ENCODE measurements at regions not wholly inside any gene's neighbourhood (a gene's known extent, or its start where the extent isn't known, plus 50 kb on each side); places are given as distances from the start of the nearest gene placed in this dataset.

DNA sequence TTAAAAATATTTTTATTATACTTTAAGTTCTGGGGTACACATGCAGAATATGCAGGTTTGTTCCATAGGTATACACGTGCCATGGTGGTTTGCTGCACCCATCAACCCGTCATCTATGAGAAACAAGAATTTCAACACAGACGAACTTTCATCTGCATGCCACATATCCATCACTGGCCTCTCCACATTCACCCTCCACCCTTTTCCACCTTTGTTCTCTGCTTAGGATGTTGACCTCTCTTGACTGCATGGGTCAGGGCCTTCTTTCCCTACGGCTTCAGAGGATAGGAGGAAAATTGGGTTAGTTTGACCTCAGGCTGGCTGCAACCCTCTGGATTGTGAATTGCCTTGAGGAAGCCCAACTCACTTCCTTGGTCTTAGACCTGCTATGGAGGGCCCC is 260.9 kb downstream of the MREG start:
- TF ChIP-seq, protein P1, sequence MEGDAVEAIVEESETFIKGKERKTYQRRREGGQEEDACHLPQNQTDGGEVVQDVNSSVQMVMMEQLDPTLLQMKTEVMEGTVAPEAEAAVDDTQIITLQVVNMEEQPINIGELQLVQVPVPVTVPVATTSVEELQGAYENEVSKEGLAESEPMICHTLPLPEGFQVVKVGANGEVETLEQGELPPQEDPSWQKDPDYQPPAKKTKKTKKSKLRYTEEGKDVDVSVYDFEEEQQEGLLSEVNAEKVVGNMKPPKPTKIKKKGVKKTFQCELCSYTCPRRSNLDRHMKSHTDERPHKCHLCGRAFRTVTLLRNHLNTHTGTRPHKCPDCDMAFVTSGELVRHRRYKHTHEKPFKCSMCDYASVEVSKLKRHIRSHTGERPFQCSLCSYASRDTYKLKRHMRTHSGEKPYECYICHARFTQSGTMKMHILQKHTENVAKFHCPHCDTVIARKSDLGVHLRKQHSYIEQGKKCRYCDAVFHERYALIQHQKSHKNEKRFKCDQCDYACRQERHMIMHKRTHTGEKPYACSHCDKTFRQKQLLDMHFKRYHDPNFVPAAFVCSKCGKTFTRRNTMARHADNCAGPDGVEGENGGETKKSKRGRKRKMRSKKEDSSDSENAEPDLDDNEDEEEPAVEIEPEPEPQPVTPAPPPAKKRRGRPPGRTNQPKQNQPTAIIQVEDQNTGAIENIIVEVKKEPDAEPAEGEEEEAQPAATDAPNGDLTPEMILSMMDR (IDR thresholded peaks at IDR 0.05; ENCODE audit: insufficient read depth, low read length) = no peak
- TF ChIP-seq, protein P2, sequence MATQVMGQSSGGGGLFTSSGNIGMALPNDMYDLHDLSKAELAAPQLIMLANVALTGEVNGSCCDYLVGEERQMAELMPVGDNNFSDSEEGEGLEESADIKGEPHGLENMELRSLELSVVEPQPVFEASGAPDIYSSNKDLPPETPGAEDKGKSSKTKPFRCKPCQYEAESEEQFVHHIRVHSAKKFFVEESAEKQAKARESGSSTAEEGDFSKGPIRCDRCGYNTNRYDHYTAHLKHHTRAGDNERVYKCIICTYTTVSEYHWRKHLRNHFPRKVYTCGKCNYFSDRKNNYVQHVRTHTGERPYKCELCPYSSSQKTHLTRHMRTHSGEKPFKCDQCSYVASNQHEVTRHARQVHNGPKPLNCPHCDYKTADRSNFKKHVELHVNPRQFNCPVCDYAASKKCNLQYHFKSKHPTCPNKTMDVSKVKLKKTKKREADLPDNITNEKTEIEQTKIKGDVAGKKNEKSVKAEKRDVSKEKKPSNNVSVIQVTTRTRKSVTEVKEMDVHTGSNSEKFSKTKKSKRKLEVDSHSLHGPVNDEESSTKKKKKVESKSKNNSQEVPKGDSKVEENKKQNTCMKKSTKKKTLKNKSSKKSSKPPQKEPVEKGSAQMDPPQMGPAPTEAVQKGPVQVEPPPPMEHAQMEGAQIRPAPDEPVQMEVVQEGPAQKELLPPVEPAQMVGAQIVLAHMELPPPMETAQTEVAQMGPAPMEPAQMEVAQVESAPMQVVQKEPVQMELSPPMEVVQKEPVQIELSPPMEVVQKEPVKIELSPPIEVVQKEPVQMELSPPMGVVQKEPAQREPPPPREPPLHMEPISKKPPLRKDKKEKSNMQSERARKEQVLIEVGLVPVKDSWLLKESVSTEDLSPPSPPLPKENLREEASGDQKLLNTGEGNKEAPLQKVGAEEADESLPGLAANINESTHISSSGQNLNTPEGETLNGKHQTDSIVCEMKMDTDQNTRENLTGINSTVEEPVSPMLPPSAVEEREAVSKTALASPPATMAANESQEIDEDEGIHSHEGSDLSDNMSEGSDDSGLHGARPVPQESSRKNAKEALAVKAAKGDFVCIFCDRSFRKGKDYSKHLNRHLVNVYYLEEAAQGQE (IDR thresholded peaks at IDR 0.05; ENCODE audit: insufficient replicate concordance, low read depth) = no peak
- TF ChIP-seq POLR2AphosphoS5 (IDR thresholded peaks at IDR 0.05; ENCODE audit: low read depth) (no peak), GABPA (IDR thresholded peaks at IDR 0.05; ENCODE audit: low read depth) (no peak), SPI1 (IDR thresholded peaks at IDR 0.05; ENCODE audit: borderline replicate concordance, low read depth) (no peak)

Data from HL-60 (cell line).